Activated naive CD4-positive, alpha-beta T cell treated with anti-CD3 and anti-CD28 coated beads, Interleukin-2, amount 50 U/mL, for 24 hours (primary cell): ENCODE measurements at regions not wholly inside any gene's neighbourhood (a gene's known extent, or its start where the extent isn't known, plus 50 kb on each side); places are given as distances from the start of the nearest gene placed in this dataset.

ENCODE experiments used
- H3K27ac Mint-ChIP-seq: one replicate; pipeline ENCODE4 v1.8.0; 2021; ENCODE audit warnings: mild to moderate bottlenecking, mixed read lengths
- H3K27me3 Mint-ChIP-seq: one replicate; pipeline ENCODE4 v1.8.0; 2021; ENCODE audit warnings: mixed read lengths
- H3K36me3 Mint-ChIP-seq: one replicate; pipeline ENCODE4 v1.8.0; 2021; ENCODE audit warnings: mixed read lengths
- H3K4me1 Mint-ChIP-seq: one replicate; pipeline ENCODE4 v1.8.0; 2021; ENCODE audit warnings: mixed read lengths
- H3K4me3 Mint-ChIP-seq: one replicate; pipeline ENCODE4 v1.8.0; 2021; ENCODE audit warnings: mild to moderate bottlenecking, mixed read lengths
- H3K9me3 Mint-ChIP-seq: one replicate; pipeline ENCODE4 v1.8.0; 2021; ENCODE audit warnings: mixed read lengths

GRCh38 chr1:58909914-58910681 is 126.3 kb upstream of the JUN start:
- Mint-ChIP-seq H3K9me3 (peaks cover 19% of the 10 kb centered on the region), H3K4me1 (peaks cover under 1% of the 10 kb centered on the region), H3K36me3 (peaks cover 5% of the 10 kb centered on the region), H3K4me3 (no peak overlapping the region), H3K27me3 (no peaks in the 10 kb centered on the region), H3K27ac (no peak overlapping the region)

GRCh38 chr1:58911841-58912499 is 128.1 kb upstream of the JUN start:
- Mint-ChIP-seq H3K36me3 (peaks cover 7% of the 10 kb centered on the region), H3K4me1 (no peaks in the 10 kb centered on the region), H3K4me3 (no peak overlapping the region), H3K9me3 (peaks cover 19% of the 10 kb centered on the region), H3K27ac (no peak overlapping the region), H3K27me3 (no peaks in the 10 kb centered on the region)

DNA sequence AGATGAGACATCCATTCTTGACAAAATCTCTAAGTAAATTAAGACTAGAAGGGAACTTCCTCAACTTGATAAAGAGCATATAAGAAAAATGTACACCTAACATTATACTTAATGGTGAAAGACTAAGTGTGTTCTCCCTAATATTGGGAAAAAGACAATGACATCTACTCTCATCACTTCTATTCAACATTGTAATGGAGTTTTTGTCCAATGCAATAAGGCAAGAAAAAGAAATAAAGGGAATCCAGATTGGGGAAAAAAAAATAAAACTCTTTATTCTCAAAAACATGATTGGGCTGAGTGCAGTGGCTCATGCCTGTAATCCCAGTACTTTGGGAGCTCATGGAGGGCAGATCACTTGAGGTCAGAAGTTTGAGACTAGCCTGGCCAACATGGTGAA is 131.1 kb upstream of the JUN start:
- Mint-ChIP-seq H3K27me3 (no peaks in the 10 kb centered on the region), H3K4me3 (no peak overlapping the region), H3K36me3 (peaks cover 7% of the 10 kb centered on the region), H3K9me3 (peaks cover 19% of the 10 kb centered on the region), H3K27ac (no peak overlapping the region), H3K4me1 (no peaks in the 10 kb centered on the region)

DNA sequence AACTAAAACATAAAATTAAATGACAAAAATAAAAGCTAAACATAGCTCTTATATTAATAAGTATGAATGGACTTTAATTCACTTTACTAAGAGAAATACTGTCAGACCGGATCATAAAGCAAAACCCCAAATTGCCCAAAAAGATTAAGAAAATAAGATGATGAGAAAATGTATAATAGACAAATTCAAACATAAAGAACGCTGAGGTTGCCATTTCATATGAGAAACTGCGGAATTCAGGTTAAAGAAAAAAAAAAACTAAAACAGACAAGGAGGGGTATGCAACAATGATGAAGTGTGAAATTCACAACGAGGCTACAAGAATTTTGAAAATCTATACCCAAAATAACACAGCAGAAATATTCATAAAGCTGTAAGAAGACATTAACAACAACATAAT is 133.6 kb upstream of the JUN start:
- no peaks in the 10 kb centered on the region for H3K27me3 Mint-ChIP-seq
- no peak overlapping the region for H3K27ac Mint-ChIP-seq
- peaks cover 2% of the 10 kb centered on the region for H3K4me1 Mint-ChIP-seq
- H3K36me3 Mint-ChIP-seq, result peaks cover 7% of the 10 kb centered on the region
- peaks cover 19% of the 10 kb centered on the region for H3K9me3 Mint-ChIP-seq
- no peak overlapping the region for H3K4me3 Mint-ChIP-seq

DNA sequence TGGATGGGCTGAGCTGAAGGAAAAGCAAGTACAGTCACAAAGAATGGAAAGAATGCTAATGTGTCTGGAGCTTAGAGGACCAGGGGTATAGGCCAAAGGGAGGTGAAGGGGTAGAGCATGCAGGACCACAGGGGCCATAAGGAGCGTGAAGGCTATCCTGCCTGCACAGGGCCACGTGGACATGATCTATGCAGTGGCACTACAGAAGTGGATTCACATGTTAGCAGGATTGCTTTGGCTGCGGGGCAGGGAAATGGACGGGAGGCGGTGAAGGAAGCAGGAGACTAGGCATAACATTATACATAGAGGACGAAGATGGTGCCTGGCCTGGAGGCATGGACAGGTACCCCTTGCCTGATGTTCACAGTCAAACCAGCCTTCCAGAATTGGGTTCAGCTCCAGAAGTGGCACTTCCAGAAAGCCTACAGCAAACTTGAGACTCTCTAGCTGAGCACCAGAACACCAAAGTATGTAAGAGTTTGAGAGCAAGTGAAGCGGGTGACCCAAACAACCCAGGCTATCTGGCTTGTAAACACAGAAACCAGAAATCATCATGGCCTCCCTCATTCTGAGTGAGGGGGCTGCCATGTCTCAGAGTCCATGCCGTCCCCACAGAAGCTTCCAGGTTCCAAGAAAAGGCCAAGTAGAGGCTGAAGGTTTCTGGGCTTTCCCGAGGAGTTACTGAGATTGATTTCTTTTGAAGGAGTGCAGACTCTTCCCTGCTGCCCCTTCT is 135.5 kb upstream of the JUN start:
- H3K27ac Mint-ChIP-seq, result no peak overlapping the region
- H3K27me3 Mint-ChIP-seq, result no peaks in the 10 kb centered on the region
- H3K36me3 Mint-ChIP-seq, result peaks cover 3% of the 10 kb centered on the region
- peaks cover 10% of the 10 kb centered on the region for H3K4me1 Mint-ChIP-seq
- no peak overlapping the region for H3K4me3 Mint-ChIP-seq
- peaks cover 4% of the 10 kb centered on the region for H3K9me3 Mint-ChIP-seq

DNA sequence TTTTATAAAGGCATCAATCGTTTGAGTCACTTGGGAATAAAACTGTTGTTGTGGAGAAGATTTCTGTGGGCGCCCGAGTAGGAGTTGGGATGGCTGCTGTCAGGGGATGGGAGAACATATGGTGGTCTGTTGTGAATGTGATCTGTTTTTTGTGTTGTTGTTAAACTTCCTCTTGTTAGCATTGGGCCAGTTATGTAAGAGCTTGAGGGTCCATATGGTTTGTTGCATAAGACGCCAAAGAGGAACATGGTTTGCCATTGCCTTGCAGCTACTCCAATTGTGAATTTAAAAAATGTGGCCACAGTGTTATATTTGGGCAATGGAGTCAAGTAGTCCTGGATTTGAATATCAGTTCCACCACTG is 136.1 kb upstream of the JUN start:
- Mint-ChIP-seq H3K4me3 (no peak overlapping the region), H3K27ac (no peak overlapping the region), H3K9me3 (no peaks in the 10 kb centered on the region), H3K27me3 (no peaks in the 10 kb centered on the region), H3K36me3 (peaks cover 2% of the 10 kb centered on the region), H3K4me1 (peaks cover 10% of the 10 kb centered on the region)

- Mint-ChIP-seq H3K27ac (no peak overlapping the region), H3K4me3 (no peak overlapping the region), H3K36me3 (no peaks in the 10 kb centered on the region), H3K4me1 (peaks cover 10% of the 10 kb centered on the region), H3K27me3 (no peaks in the 10 kb centered on the region), H3K9me3 (no peaks in the 10 kb centered on the region)
These were observed 137.5 kb upstream of the JUN start for GRCh38 chr1:58921342-58921741.

- Mint-ChIP-seq H3K27ac (no peak overlapping the region), H3K27me3 (no peaks in the 10 kb centered on the region), H3K36me3 (no peaks in the 10 kb centered on the region), H3K4me3 (no peak overlapping the region), H3K9me3 (no peaks in the 10 kb centered on the region), H3K4me1 (peaks cover 10% of the 10 kb centered on the region)
These were observed 137.9 kb upstream of the JUN start for GRCh38 chr1:58921751-58922150.

GRCh38 chr1:58922302-58923089 is 138.6 kb upstream of the JUN start:
- no peaks in the 10 kb centered on the region for H3K27me3 Mint-ChIP-seq
- H3K27ac Mint-ChIP-seq, result no peak overlapping the region
- no peak overlapping the region for H3K4me3 Mint-ChIP-seq
- peaks cover 15% of the 10 kb centered on the region for H3K4me1 Mint-ChIP-seq
- H3K36me3 Mint-ChIP-seq, result no peaks in the 10 kb centered on the region
- H3K9me3 Mint-ChIP-seq, result no peaks in the 10 kb centered on the region

DNA sequence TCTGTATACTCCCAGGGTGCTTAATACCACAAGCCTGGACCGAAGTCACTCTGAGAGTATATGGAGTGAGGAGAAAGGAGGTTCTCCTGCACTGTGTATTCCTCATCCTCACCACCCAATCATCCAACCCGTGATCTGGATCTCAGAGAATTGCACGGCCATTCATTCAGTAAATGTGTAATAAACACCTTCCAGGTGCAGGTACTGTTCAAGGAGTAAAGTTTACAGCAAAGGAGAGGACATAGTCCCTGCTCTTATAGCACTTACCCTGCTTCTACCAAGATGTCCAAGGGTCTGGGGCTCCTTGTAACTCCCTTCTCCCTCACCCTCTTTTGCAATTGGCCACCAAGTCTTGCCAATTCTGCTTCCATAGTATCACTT is 139.2 kb upstream of the JUN start:
- Mint-ChIP-seq H3K36me3 (no peaks in the 10 kb centered on the region), H3K4me1 (peaks cover 16% of the 10 kb centered on the region), H3K4me3 (no peak overlapping the region), H3K27ac (no peak overlapping the region), H3K27me3 (no peaks in the 10 kb centered on the region), H3K9me3 (no peaks in the 10 kb centered on the region)

GRCh38 chr1:58924016-58924565 is 140.2 kb upstream of the JUN start:
- Mint-ChIP-seq H3K9me3 (no peaks in the 10 kb centered on the region), H3K4me3 (no peak overlapping the region), H3K27ac (no peak overlapping the region), H3K36me3 (no peaks in the 10 kb centered on the region), H3K4me1 (peaks cover 23% of the 10 kb centered on the region), H3K27me3 (no peaks in the 10 kb centered on the region)

DNA sequence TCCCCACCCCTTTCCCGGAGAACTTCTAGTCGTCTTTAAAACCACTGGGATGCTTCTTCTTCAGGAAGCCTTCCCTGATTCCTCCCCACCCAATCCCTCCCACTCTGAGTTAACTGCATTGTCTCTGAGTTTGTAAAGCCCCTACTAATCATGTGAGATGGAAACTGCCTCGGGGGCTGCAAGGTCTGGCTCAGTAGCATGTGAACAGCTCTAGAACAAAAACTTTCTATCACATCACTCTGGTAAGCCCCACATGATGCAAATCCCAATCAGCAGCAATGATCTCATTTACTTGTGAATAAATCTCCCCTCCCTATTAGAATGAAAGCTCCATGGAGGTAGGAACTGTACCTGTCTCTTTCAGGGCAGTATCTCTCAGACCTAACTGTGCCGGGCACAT is 141.0 kb upstream of the JUN start:
- H3K9me3 Mint-ChIP-seq, result no peaks in the 10 kb centered on the region
- no peak overlapping the region for H3K4me3 Mint-ChIP-seq
- peaks cover 30% of the 10 kb centered on the region for H3K4me1 Mint-ChIP-seq
- H3K27ac Mint-ChIP-seq, result peak overlapping the region; percentile 36
- no peaks in the 10 kb centered on the region for H3K36me3 Mint-ChIP-seq
- H3K27me3 Mint-ChIP-seq, result no peaks in the 10 kb centered on the region

DNA sequence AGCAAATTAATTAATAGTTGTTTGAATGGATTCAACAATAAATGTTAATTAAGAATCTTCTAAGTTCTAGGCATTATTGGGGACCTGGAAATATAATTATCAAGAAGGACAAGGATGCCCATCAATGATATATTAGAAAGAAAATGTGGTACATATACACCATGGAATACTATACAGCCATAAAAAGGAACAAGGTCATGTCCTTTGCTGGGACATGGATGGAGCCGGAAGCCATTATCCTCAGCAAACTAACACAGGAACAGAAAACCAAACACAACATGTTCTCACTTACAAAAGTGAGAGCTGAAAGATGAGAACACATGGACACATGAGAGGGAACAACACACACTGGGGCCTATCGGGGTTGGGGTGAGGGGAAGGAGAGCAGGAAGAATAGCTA is 141.4 kb upstream of the JUN start:
- H3K4me3 Mint-ChIP-seq, result no peak overlapping the region
- H3K27me3 Mint-ChIP-seq, result no peaks in the 10 kb centered on the region
- H3K9me3 Mint-ChIP-seq, result no peaks in the 10 kb centered on the region
- H3K36me3 Mint-ChIP-seq, result no peaks in the 10 kb centered on the region
- peaks cover 34% of the 10 kb centered on the region for H3K4me1 Mint-ChIP-seq
- H3K27ac Mint-ChIP-seq, result no peak overlapping the region

DNA sequence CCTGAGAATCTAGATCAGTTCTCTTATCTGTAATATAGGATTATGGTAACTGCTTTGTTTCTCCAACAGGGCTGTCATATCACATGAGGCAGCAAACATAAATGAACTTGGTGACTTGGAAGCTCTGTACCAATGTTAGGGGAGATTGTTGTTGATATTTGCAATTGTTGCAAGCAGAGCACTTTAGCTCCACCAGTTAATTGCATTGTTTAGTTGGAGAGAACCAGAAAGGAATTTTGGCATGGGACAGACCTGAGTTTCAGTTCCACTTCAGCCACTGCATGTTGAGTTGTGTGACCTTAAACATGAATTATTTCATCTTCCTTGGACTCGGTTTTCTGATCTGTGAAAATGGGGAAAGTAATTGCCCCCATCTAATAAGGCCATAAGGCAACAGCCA is 142.3 kb upstream of the JUN start:
- no peaks in the 10 kb centered on the region for H3K9me3 Mint-ChIP-seq
- H3K4me3 Mint-ChIP-seq, result no peak overlapping the region
- H3K27ac Mint-ChIP-seq, result no peak overlapping the region
- H3K4me1 Mint-ChIP-seq, result peaks cover 39% of the 10 kb centered on the region
- no peaks in the 10 kb centered on the region for H3K27me3 Mint-ChIP-seq
- H3K36me3 Mint-ChIP-seq, result no peaks in the 10 kb centered on the region

GRCh38 chr1:58927041-58927721 is 143.3 kb upstream of the JUN start:
- Mint-ChIP-seq H3K27ac (peak overlapping the region; percentile 48), H3K27me3 (no peaks in the 10 kb centered on the region), H3K4me1 (peaks cover 47% of the 10 kb centered on the region), H3K36me3 (no peaks in the 10 kb centered on the region), H3K9me3 (no peaks in the 10 kb centered on the region), H3K4me3 (no peak overlapping the region)
